ENCODE measurements at regions not wholly inside any gene's neighbourhood (a gene's known extent, or its start where the extent isn't known, plus 50 kb on each side); places are given as distances from the start of the nearest gene placed in this dataset.

DNA sequence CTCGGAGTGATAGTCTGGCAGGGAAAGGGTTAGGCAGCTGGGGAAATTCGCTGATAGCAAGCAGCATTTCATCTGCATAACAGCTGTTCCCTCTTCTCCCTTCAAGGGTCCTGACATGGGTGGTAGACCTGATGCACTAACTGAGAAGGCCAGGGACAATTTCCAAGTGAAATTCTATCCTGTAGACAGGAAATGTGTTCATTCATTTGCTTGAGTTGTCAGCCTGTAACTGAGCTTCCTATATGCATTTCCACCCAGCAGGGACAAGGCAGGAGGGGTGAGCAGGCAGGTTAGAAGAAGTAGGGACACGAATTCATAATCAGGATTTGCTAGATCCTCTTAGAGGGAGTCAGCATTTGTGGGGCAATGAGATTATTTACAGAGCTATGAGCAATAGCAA, 154.3 kb upstream of the NCAM1 start:
- no peak overlapping the region for H3K4me2 ChIP-seq (ENCODE audit: low read depth, low read length)
- no peak overlapping the region for H3K9ac ChIP-seq (ENCODE audit: low read depth, low read length)
- H3K23ac ChIP-seq (ENCODE audit: low read depth, low read length) = no peak overlapping the region
- H4K20me1 ChIP-seq (ENCODE audit: insufficient read depth, low read length) = no peaks in the 10 kb centered on the region
- DNase-seq (no peak), ATAC-seq (ENCODE audit: low read depth) (no peak)
- no peak overlapping the region for H3K14ac ChIP-seq (replicated peaks; ENCODE audit: low read depth, low read length)
- H3K4ac ChIP-seq (ENCODE audit: low read depth, low read length) = no peak overlapping the region
- H3K36me3 ChIP-seq (ENCODE audit: control insufficient read depth, insufficient read depth, low read length) = no peaks in the 10 kb centered on the region
- ChIA-PET POLR2A (ENCODE audit: unreplicated experiment) (no interaction called here), CTCF (interaction anchor here (0.7 kb wide), 1 partner anchor 483 kb away, joined by 3 read pairs; no protein-coding TSS in a partner anchor)
- H2BK120ac ChIP-seq (ENCODE audit: low read depth, low read length) = no peak overlapping the region
- no peak overlapping the region for H2BK20ac ChIP-seq (ENCODE audit: low read depth, low read length)
- H2AK5ac ChIP-seq (ENCODE audit: low read depth, low read length) = no peak overlapping the region
- H3K18ac ChIP-seq (ENCODE audit: low read depth, low read length) = no peak overlapping the region
- H4K91ac ChIP-seq (ENCODE audit: insufficient read depth, low read depth, low read length) = no peak overlapping the region
- no peak overlapping the region for H2BK5ac ChIP-seq (ENCODE audit: low read depth, low read length, poor library complexity, severe bottlenecking)
- H3K9me3 ChIP-seq (ENCODE audit: control insufficient read depth, insufficient read depth, low read length) = no peaks in the 10 kb centered on the region
- intact Hi-C loops (cut with micrococcal nuclease) (no loop called here), dilution Hi-C loops (cut with HindIII; ENCODE audit: low sequenced_read_pairs, unreplicated experiment) (no loop called here), in situ Hi-C loops (cut with MboI; ENCODE audit: low sequenced_read_pairs) (no loop called here)
- H3K9me1 ChIP-seq (ENCODE audit: insufficient read depth, low read length) = no peaks in the 10 kb centered on the region
- WGBS, 2 experiments (ENCODE audit: extremely low coverage in 2 of 2, insufficient read length in 1 of 2) = 20% methylated on average over 1 of the region's 3 CpGs; no CpG with 5 or more reads in 1 of the 2 experiments
- H2AK9ac ChIP-seq (replicated peaks; ENCODE audit: low read depth, low read length, poor library complexity) = no peak overlapping the region
- no peak overlapping the region for H3K27ac ChIP-seq (ENCODE audit: insufficient read depth, low read length)
- H4K5ac ChIP-seq (ENCODE audit: low read depth, low read length) = no peak overlapping the region
- no peak overlapping the region for H3K56ac ChIP-seq (ENCODE audit: extremely low read depth, insufficient read depth, low read length)
- H4K8ac ChIP-seq (ENCODE audit: low read depth in 2 of 2, low read length in 2 of 2) = no peak overlapping the region
- no peaks in the 10 kb centered on the region for H3K79me1 ChIP-seq (ENCODE audit: low read depth in 1 of 2, low read length in 2 of 2)
- no peak overlapping the region for H2AFZ ChIP-seq (replicated peaks; ENCODE audit: low read length, poor library complexity)
- no peaks in the 10 kb centered on the region for H3K27me3 ChIP-seq (ENCODE audit: control insufficient read depth, insufficient read depth, low read length)
- TF ChIP-seq SMC3 (IDR thresholded peaks at IDR 0.05; ENCODE audit: low read depth, low read length) = no peak
- TF ChIP-seq CHD1 (IDR thresholded peaks at IDR 0.05; ENCODE audit: low read depth, low read length) = no peak
- no peak for TF ChIP-seq RCOR1 (IDR thresholded peaks at IDR 0.05; ENCODE audit: insufficient replicate concordance, low read length)
- TF ChIP-seq CEBPB (IDR thresholded peaks at IDR 0.05; ENCODE audit: low read depth, low read length) = no peak
- TF ChIP-seq MAZ (IDR thresholded peaks at IDR 0.05; ENCODE audit: borderline replicate concordance, low read depth, low read length) = no peak
- TF ChIP-seq MXI1 (IDR thresholded peaks at IDR 0.05; ENCODE audit: borderline replicate concordance, low read depth, low read length) = no peak
- no peak for TF ChIP-seq POLR2A (IDR thresholded peaks at IDR 0.05; ENCODE audit: low read depth, low read length)
- no peak for TF ChIP-seq FOS (IDR thresholded peaks at IDR 0.05; ENCODE audit: low read depth, low read length)
- no peak for TF ChIP-seq RFX5 (IDR thresholded peaks at IDR 0.05; ENCODE audit: low read depth, low read length)
- TF ChIP-seq, protein P1, sequence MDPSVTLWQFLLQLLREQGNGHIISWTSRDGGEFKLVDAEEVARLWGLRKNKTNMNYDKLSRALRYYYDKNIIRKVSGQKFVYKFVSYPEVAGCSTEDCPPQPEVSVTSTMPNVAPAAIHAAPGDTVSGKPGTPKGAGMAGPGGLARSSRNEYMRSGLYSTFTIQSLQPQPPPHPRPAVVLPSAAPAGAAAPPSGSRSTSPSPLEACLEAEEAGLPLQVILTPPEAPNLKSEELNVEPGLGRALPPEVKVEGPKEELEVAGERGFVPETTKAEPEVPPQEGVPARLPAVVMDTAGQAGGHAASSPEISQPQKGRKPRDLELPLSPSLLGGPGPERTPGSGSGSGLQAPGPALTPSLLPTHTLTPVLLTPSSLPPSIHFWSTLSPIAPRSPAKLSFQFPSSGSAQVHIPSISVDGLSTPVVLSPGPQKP (IDR thresholded peaks at IDR 0.05; ENCODE audit: borderline replicate concordance, low read depth, low read length) = no peak
- TF ChIP-seq RAD21 (IDR thresholded peaks at IDR 0.05; ENCODE audit: low read length) = no peak
- no peak for TF ChIP-seq MAFK (IDR thresholded peaks at IDR 0.05; ENCODE audit: low read depth, low read length)
- TF ChIP-seq NFE2L2 (IDR thresholded peaks at IDR 0.05; ENCODE audit: low read depth, low read length) = no peak
- TF ChIP-seq, protein P2, sequence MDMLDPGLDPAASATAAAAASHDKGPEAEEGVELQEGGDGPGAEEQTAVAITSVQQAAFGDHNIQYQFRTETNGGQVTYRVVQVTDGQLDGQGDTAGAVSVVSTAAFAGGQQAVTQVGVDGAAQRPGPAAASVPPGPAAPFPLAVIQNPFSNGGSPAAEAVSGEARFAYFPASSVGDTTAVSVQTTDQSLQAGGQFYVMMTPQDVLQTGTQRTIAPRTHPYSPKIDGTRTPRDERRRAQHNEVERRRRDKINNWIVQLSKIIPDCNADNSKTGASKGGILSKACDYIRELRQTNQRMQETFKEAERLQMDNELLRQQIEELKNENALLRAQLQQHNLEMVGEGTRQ (IDR thresholded peaks at IDR 0.05; ENCODE audit: low read depth, low read length) = no peak
- TF ChIP-seq BHLHE40 (IDR thresholded peaks at IDR 0.05; ENCODE audit: low read depth, low read length) = no peak
- TF ChIP-seq, protein P3, sequence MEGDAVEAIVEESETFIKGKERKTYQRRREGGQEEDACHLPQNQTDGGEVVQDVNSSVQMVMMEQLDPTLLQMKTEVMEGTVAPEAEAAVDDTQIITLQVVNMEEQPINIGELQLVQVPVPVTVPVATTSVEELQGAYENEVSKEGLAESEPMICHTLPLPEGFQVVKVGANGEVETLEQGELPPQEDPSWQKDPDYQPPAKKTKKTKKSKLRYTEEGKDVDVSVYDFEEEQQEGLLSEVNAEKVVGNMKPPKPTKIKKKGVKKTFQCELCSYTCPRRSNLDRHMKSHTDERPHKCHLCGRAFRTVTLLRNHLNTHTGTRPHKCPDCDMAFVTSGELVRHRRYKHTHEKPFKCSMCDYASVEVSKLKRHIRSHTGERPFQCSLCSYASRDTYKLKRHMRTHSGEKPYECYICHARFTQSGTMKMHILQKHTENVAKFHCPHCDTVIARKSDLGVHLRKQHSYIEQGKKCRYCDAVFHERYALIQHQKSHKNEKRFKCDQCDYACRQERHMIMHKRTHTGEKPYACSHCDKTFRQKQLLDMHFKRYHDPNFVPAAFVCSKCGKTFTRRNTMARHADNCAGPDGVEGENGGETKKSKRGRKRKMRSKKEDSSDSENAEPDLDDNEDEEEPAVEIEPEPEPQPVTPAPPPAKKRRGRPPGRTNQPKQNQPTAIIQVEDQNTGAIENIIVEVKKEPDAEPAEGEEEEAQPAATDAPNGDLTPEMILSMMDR (conservative IDR thresholded peaks at IDR 0.05; ENCODE audit: low read depth, low read length) = no peak
- H3K4me3 ChIP-seq (ENCODE audit: insufficient read depth, low read depth, low read length) = no peak overlapping the region
- H3K4me1 ChIP-seq (ENCODE audit: control insufficient read depth, insufficient read depth, low read length) = no peaks in the 10 kb centered on the region
- no peak overlapping the region for H2BK15ac ChIP-seq (ENCODE audit: low read depth, low read length)
- BruUV-seq (replicated peaks) = no TSS peak
